ENCODE measurements at regions not wholly inside any gene's neighbourhood (a gene's known extent, or its start where the extent isn't known, plus 50 kb on each side); places are given as distances from the start of the nearest gene placed in this dataset.

DNA sequence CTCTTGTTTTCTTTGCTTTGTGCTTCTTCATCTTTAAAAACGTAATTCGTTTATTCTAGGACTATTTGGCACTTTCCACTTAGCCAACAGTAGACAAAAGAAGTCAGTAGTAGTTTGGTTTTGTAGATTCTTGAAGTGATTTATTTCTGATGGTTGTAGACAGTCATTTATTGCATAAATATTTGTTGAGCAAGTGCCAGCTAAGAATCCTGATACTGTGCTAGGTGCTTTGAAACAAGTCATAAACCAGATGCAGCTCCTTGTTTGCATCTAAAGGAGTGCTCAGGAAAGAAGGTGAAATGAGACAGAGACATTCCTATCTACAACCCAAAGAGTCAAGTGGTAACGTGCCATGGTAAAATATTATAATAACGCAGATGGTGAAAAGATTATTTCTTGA, 469.1 kb downstream of the GJA1 start:
- TF ChIP-seq RBFOX2 (IDR thresholded peaks at IDR 0.05; ENCODE audit: low read depth, low read length) (no peak), EP300 (IDR thresholded peaks at IDR 0.05; ENCODE audit: low read depth in 2 of 2, low read length in 2 of 2) (no peak), EP300 (CRISPR knock-in tag; IDR thresholded peaks at IDR 0.05; ENCODE audit: borderline replicate concordance) (no peak)
- TF ChIP-seq, protein P1, sequence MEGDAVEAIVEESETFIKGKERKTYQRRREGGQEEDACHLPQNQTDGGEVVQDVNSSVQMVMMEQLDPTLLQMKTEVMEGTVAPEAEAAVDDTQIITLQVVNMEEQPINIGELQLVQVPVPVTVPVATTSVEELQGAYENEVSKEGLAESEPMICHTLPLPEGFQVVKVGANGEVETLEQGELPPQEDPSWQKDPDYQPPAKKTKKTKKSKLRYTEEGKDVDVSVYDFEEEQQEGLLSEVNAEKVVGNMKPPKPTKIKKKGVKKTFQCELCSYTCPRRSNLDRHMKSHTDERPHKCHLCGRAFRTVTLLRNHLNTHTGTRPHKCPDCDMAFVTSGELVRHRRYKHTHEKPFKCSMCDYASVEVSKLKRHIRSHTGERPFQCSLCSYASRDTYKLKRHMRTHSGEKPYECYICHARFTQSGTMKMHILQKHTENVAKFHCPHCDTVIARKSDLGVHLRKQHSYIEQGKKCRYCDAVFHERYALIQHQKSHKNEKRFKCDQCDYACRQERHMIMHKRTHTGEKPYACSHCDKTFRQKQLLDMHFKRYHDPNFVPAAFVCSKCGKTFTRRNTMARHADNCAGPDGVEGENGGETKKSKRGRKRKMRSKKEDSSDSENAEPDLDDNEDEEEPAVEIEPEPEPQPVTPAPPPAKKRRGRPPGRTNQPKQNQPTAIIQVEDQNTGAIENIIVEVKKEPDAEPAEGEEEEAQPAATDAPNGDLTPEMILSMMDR (CRISPR knock-in tag; IDR thresholded peaks at IDR 0.05) = no peak
